Renal pelvis (tissue), 1 donor: ENCODE measurements at regions not wholly inside any gene's neighbourhood (a gene's known extent, or its start where the extent isn't known, plus 50 kb on each side); places are given as distances from the start of the nearest gene placed in this dataset.

ENCODE experiments used
- DNase-seq: peaks from one replicate; pipeline ENCODE4 v3.0.0-alpha.2; 2013

DNA sequence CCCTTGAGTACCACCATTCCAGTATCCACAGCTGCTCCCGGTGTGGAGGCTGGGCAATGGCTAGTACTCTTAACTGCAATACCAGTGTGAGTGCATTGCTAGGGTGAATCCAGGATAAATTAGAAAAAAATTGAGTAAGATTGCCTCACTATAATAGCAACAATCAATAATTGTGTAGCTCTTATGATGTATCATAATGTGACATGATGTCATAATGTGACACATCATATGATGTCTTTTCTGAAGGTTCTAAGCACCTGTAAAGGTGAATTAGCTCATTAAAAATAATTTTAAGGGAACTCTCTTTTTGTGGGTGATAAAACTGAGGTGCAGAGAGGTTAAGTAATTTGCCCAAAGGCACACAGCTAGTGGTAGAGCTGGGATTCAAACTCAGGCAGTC is 424.4 kb downstream of the HLX start:
- no peak for DNase-seq

DNA sequence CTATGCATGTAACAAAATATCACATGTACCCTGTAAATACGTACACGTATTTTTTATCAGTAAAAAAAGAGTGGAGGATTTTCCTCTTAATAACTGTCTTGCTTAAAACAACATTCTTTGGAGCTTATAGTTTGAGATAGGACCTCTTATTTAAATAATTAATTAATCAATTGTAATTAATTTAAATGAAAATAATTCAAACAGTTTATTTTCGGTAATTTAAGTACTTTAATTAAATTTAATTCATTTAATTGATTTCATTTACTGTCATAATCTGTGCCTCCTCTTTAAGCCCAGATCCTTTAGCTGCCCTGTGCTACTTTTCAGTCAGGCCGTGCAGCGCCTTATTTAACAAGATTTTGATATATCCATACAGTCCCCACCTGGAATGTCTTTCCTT is 427.0 kb downstream of the HLX start:
- no peak for DNase-seq

DNA sequence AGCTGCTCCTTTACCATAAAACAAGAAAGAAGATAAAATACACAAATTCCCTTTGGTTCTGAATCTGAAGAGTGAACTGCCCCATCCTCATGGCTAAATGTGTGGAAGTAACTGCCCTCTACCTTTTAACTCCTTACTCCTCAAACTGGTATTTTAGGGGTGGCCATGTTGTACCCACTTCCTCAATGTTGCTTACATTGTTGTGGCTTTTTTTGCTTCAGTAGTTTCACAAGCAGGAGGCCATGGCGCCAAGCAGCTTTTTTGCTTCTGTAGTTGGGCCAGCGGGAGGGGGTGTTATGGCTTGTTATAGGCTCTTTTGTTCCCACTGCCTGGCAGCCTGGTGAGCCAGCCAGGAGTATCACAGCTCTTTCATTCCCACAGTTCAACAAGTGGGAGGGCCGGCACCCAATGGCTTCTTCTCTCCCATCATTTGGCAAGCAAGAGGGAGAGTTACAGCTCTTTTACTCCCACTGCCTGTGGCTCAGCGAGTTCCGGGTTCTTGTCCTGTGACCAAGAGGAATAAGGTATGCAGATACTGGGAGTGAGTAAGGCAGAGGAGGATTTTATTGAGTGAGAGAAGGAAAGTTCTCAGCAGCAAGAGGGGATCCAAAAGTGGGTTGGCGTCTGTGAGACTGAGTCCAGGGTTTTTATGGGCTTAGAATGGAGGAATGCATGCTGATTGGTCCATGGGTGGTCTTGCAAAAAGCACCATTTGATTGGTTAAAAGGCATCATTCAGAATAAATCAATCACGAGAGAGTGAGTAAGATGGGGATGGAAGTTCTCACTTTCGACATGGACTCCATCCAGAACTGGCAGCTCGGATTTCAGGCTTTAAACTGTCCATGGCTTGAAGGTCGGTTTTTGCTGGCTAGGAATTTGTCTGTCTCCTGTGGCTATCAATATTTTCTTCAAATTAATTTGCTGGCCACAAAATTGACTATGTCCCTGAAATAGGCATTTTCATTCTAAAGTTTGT is 429.6 kb downstream of the HLX start:
- DNase-seq: no peak

- DNase-seq: no peak
These were observed 430.5 kb downstream of the HLX start for GRCh38 chr1:221309723-221310122.

- DNase-seq: no peak
These were observed 430.9 kb downstream of the HLX start for GRCh38 chr1:221310180-221310579.

- DNase-seq: no peak
These were observed 426.6 kb downstream of the DUSP10 start for GRCh38 chr1:221315330-221315729.

GRCh38 chr1:221316491-221317056 is 425.3 kb downstream of the DUSP10 start:
- no peak for DNase-seq

GRCh38 chr1:221317537-221317936 is 424.4 kb downstream of the DUSP10 start:
- no peak for DNase-seq

- peak; percentile 24 for DNase-seq
These were observed 413.9 kb downstream of the DUSP10 start for GRCh38 chr1:221327954-221328353.

- no peak for DNase-seq
These were observed 413.5 kb downstream of the DUSP10 start for GRCh38 chr1:221328371-221328770.

DNA sequence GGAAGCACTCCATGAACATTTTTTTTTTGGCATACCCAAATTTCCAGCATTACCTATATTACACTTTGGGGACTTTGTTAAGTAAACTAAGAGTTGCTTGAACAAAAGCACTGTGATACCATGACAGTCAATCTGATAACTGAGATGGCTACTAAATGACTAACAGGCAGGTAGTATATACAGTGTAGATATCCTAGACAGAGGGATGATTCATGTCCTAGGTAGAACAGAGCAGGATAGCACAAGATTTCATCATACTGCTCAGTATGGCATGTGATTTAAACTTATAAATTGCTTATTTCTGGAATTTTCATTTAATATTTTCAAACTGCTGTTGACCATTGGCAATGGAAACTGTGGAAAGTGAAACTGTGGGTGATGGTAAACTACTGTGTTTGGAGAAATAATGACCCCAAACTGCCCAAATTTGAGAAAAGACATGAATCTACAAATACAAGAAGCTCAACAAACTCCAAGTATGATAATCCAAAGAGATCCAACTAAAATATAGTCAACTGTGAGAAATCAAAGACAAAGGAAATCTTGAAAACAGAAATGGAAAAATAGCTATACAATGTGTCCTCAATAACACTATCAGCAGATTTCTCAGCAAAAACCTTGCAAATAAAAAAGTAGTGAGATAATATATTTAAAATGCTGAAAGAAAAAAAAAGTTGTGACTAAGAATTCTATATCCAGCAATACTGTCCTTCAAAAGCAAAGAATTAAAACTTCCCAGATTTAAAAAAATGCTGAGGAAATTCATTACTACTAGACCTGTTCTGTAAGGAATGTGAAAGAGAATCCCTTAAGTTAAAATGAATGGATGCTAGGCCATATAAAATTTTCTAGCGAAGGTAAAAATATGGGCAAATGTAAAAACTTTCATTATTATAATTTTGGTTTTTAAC is 410.4 kb downstream of the DUSP10 start:
- no peak for DNase-seq

GRCh38 chr1:221334062-221334461 is 407.8 kb downstream of the DUSP10 start:
- DNase-seq: no peak

- DNase-seq: peak; percentile 45
These were observed 406.5 kb downstream of the DUSP10 start for GRCh38 chr1:221335161-221336101.

DNA sequence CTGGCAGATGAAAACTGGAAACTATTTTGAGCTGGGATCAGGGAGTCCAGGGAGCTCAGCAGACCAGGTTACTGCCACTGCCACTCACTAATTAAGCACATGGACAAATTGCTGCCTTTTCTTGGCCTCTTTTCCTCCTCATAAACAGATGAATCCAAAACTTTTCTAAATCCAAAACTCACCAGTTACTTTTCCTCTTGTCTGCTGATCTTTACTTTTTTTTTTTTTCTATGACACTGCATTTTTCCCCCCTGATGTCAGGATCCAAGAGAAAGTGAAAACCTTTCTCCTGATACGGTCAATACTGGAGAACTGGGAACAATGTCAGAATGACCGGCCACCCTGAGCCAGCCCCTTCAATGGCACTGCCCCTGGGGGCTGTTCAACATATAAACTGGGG is 405.8 kb downstream of the DUSP10 start:
- no peak for DNase-seq

DNA sequence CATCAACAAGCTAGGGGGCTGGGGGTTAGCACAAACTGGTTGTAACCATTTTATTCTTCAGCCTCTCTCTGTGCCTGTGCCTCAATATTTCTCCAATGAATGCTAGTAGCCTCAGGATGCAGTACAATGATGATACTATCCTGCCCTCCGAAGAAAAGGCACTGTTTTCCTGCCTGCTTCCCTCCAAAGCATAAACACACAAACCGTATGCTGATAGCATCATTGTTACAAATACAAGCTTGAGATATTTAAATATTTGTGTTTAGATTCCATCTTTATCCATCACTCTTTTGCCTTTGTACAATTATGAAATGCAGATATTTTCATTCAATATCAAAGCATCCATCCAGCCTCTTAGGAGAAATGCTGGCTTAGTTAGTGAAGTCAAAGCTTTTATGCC is 404.8 kb downstream of the DUSP10 start:
- no peak for DNase-seq

- DNase-seq: no peak
These were observed 398.8 kb downstream of the DUSP10 start for GRCh38 chr1:221343136-221343535.

- DNase-seq: no peak
These were observed 398.3 kb downstream of the DUSP10 start for GRCh38 chr1:221343607-221344006.

GRCh38 chr1:221344693-221345092 is 397.2 kb downstream of the DUSP10 start:
- DNase-seq: no peak

DNA sequence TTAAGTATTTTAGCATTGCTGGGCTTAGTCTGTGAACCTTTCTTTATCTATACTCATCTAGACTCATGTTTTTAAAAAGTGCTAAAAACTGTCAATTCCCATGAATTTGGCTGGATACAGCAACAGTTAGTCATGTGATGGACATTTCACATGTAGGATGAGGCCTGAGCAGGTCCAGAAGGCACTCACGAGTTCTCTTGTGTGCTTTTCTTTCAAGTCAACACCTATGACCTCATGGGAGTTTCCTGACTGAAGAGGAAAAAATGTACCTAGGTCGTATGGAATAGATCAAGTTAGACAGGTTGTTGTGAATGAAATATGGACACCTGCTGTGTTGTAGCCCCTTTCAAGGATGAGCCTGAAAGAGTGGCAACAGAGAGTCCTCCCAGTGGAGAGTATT is 394.2 kb downstream of the DUSP10 start:
- no peak for DNase-seq

DNA sequence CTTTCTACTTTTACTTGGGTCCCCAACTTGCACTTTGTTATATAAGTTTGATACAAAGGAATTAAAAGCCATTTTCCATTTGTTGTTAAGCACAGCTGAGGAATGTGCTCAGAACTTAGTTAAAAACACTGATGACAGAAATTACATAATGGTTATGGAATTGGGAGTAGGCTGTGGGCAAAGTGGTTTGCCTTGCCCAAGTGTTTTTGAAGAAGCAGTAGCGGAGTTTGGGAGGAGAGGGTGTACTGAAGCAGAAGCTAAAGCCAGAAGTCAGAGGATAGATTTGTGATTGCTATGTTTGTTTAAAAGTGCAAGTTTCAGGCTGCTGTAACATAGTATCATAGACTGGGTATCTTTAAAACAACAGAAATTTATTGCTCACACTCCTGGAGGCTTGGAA is 391.8 kb downstream of the DUSP10 start:
- DNase-seq: no peak

- DNase-seq: no peak
These were observed 385.2 kb downstream of the DUSP10 start for GRCh38 chr1:221356693-221357092.
